Gastroesophageal sphincter (tissue), 4 donors: ENCODE measurements at regions not wholly inside any gene's neighbourhood (a gene's known extent, or its start where the extent isn't known, plus 50 kb on each side); places are given as distances from the start of the nearest gene placed in this dataset.

Source experiments
- ATAC-seq: fragments of 150-250 bp; one replicate; pipeline ENCODE4 v1.9.1; 2016; ENCODE audit warnings: mild to moderate bottlenecking, moderate library complexity
- H3K27ac ChIP-seq, 4 donors: fragments of 200-600 bp; sonication (generic) in 3 of 4; 1 replicate in 3 of 4; 2 replicates in 1 of 4; pipeline ENCODE4 v1.5.1; 2016 to 2019
- H3K27me3 ChIP-seq: fragments of 200-600 bp; sonication (generic); one replicate; pipeline ENCODE4 v1.5.1; 2019
- H3K36me3 ChIP-seq, 2 donors: fragments of 200-600 bp; sonication (generic); one replicate each; pipeline ENCODE4 v1.5.1; 2019; ENCODE audit warnings: control low read depth in 1 of 2
- H3K4me1 ChIP-seq, 3 donors: fragments of 200-600 bp; sonication (generic); 1 replicate in 2 of 3; 2 replicates in 1 of 3; pipeline ENCODE4 v1.5.1; 2016 to 2019; ENCODE audit warnings: control low read depth in 2 of 3
- H3K4me3 ChIP-seq, 2 donors: fragments of 200-600 bp; sonication (generic); one replicate each; pipeline ENCODE4 v1.5.1; 2019; ENCODE audit warnings: mild to moderate bottlenecking in 1 of 2, moderate library complexity in 1 of 2
- H3K9me3 ChIP-seq, 3 donors: fragments of 200-600 bp; sonication (generic); one replicate each; pipeline ENCODE4 v1.5.1; 2017 to 2019; ENCODE audit warnings: control low read depth in 2 of 3
- CTCF ChIP-seq, 4 experiments: fragments of 200-600 bp in 2 of 4; fragments of 450-650 bp in 2 of 4; sonication (generic) in 1 of 4; IDR thresholded peaks; one replicate each; pipeline ENCODE4 v1.5.1; 2017 to 2019; ENCODE audit warnings: antibody characterized with exemption in 4 of 4, mild to moderate bottlenecking in 2 of 4, moderate library complexity in 2 of 4
- EP300 ChIP-seq: sonication (generic); formaldehyde crosslinking; IDR thresholded peaks from one replicate; pipeline ENCODE4 v1.6.1; 2017; ENCODE audit warnings: antibody characterized with exemption, mild to moderate bottlenecking
- POLR2A ChIP-seq, 2 donors: fragments of 450-650 bp; IDR thresholded peaks; one replicate each; pipeline ENCODE4 v1.6.1; 2017; ENCODE audit warnings: antibody characterized with exemption in 2 of 2, mild to moderate bottlenecking in 2 of 2, moderate library complexity in 1 of 2
- POLR2AphosphoS5 ChIP-seq: sonication (generic); formaldehyde crosslinking; IDR thresholded peaks from one replicate; pipeline ENCODE4 v1.6.1; 2017; ENCODE audit warnings: antibody characterized with exemption
- WGBS, 2 donors: methylation state at CpG; one replicate each; pipeline ENCODE4 v1.1.5; 2018; ENCODE audit warnings: low coverage in 1 of 2; 5-methylcytosine and 5-hydroxymethylcytosine counted together

DNA sequence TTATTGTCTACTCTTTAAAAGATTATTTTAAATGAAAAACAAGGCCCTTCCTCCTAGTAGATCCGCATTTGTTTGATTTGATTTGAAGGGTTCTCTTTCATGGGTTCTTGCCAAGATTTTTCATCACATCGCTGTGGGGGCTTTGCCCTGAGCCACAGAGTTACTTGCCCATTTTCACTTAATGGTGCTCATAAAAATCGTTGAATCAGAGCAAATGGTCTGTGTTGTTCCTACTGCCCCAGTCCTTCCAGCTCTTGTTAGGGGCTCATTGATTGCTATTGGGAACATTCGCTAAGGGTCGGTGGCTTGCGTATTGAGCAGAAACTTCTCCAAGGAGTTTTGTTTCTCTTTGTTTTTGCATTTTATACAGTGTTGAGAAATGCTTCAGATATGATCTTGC, 1023.4 kb upstream of the CDH8 start:
- Histone ChIP-seq H3K4me1 (no peaks in the 10 kb centered on the region), H3K9me3 (peaks cover 0 to 9% (median 0%) of the 10 kb centered on the region in 3 donors), H3K36me3 (no peaks in the 10 kb centered on the region), H3K27ac (no peak overlapping the region), H3K27me3 (no peaks in the 10 kb centered on the region), H3K4me3 (no peak overlapping the region)
- no peak for TF ChIP-seq POLR2A (IDR thresholded peaks at IDR 0.05)
- no peak for TF ChIP-seq POLR2AphosphoS5
- TF ChIP-seq EP300, result no peak
- TF ChIP-seq CTCF (IDR thresholded peaks at IDR 0.05), result no peak
- 88% methylated on average over 6 of the region's 6 CpGs for WGBS, 2 donors
- ATAC-seq, result no peak

GRCh38 chr16:63057341-63057740, 1021.1 kb upstream of the CDH8 start:
- no peak overlapping the region for H3K4me3 ChIP-seq
- H3K9me3 ChIP-seq, result peaks cover 0 to 9% (median 0%) of the 10 kb centered on the region in 3 donors
- no peaks in the 10 kb centered on the region for H3K36me3 ChIP-seq
- no peak overlapping the region for H3K27ac ChIP-seq
- WGBS, 2 donors, result 79 to 88% methylated on average over 3 of the region's 3 CpGs
- ATAC-seq, result no peak
- no peak for TF ChIP-seq POLR2A (IDR thresholded peaks at IDR 0.05)
- TF ChIP-seq EP300, result no peak
- TF ChIP-seq CTCF (IDR thresholded peaks at IDR 0.05), result no peak
- H3K4me1 ChIP-seq, result no peaks in the 10 kb centered on the region
- no peaks in the 10 kb centered on the region for H3K27me3 ChIP-seq

- no peak for TF ChIP-seq POLR2A (IDR thresholded peaks at IDR 0.05)
- no peak for TF ChIP-seq EP300
- TF ChIP-seq POLR2AphosphoS5, result no peak
- TF ChIP-seq CTCF (IDR thresholded peaks at IDR 0.05), result no peak
- H3K9me3 ChIP-seq, result no peaks in the 10 kb centered on the region
- no peaks in the 10 kb centered on the region for H3K36me3 ChIP-seq
- H3K27ac ChIP-seq, result no peak overlapping the region
- H3K4me1 ChIP-seq, result no peaks in the 10 kb centered on the region
- ATAC-seq, result no peak
- 100% methylated on average over 1 of the region's 1 CpG; no CpG with 5 or more reads in 1 of the 2 donors for WGBS, 2 donors
- no peak overlapping the region for H3K4me3 ChIP-seq
- no peaks in the 10 kb centered on the region for H3K27me3 ChIP-seq
Observed at GRCh38 chr16:63050391-63050790, 1014.2 kb upstream of the CDH8 start.

- no peaks in the 10 kb centered on the region for H3K9me3 ChIP-seq
- TF ChIP-seq POLR2A (IDR thresholded peaks at IDR 0.05), result no peak
- no peak for TF ChIP-seq CTCF (IDR thresholded peaks at IDR 0.05)
- TF ChIP-seq POLR2AphosphoS5, result no peak
- no peak for TF ChIP-seq EP300
- no peaks in the 10 kb centered on the region for H3K36me3 ChIP-seq
- H3K4me3 ChIP-seq, result no peak overlapping the region
- H3K27me3 ChIP-seq, result no peaks in the 10 kb centered on the region
- ATAC-seq, result no peak
- H3K27ac ChIP-seq, result no peak overlapping the region
- 51 to 54% methylated on average over 7 of the region's 7 CpGs for WGBS, 2 donors
- H3K4me1 ChIP-seq, result peaks cover 0 to 15% (median 3%) of the 10 kb centered on the region in 3 donors
Observed at GRCh38 chr16:63038397-63039106, 1002.3 kb upstream of the CDH8 start.

- WGBS, 2 donors, result 8% methylated on average over 1 of the region's 1 CpG
- H3K9me3 ChIP-seq, result no peaks in the 10 kb centered on the region
- ATAC-seq, result no peak
- no peaks in the 10 kb centered on the region for H3K36me3 ChIP-seq
- H3K4me3 ChIP-seq, result no peak overlapping the region
- no peak overlapping the region for H3K27ac ChIP-seq
- H3K4me1 ChIP-seq, result peaks cover 0 to 15% (median 3%) of the 10 kb centered on the region in 3 donors
- TF ChIP-seq POLR2A (IDR thresholded peaks at IDR 0.05) (no peak), CTCF (IDR thresholded peaks at IDR 0.05) (no peak), POLR2AphosphoS5 (no peak), EP300 (no peak)
- no peaks in the 10 kb centered on the region for H3K27me3 ChIP-seq
Observed at GRCh38 chr16:63037761-63038396, 1001.6 kb upstream of the CDH8 start.
